Effector CD8-positive, alpha-beta T cell (primary cell): ENCODE measurements at regions not wholly inside any gene's neighbourhood (a gene's known extent, or its start where the extent isn't known, plus 50 kb on each side); places are given as distances from the start of the nearest gene placed in this dataset.

Experiments
- DNase-seq: peaks from one replicate; lab custom pipeline; 2025; lab: John Stamatoyannopoulos, UW

GRCh38 chr6:151701911-151702562 is 105.4 kb upstream of the ESR1 start:
- no peak for DNase-seq

- no peak for DNase-seq
Measured at GRCh38 chr6:151702851-151703658, 104.4 kb upstream of the ESR1 start.

GRCh38 chr6:151704383-151704782 is 103.1 kb upstream of the ESR1 start:
- no peak for DNase-seq

- no peak for DNase-seq
Measured at GRCh38 chr6:151705993-151706733, 101.3 kb upstream of the ESR1 start.

- DNase-seq, result no peak
Measured at GRCh38 chr6:151709329-151709728, 98.2 kb upstream of the ESR1 start.

GRCh38 chr6:151716526-151716932 is 91.0 kb upstream of the ESR1 start:
- no peak for DNase-seq

- no peak for DNase-seq
Measured at GRCh38 chr6:151719070-151719469, 88.4 kb upstream of the ESR1 start.

- no peak for DNase-seq
Measured at GRCh38 chr6:151721146-151721545, 86.3 kb upstream of the ESR1 start.

- no peak for DNase-seq
Measured at GRCh38 chr6:151721671-151722070, 85.8 kb upstream of the ESR1 start.

- DNase-seq, result no peak
Measured at GRCh38 chr6:151722342-151722741, 85.1 kb upstream of the ESR1 start.

- no peak for DNase-seq
Measured at GRCh38 chr6:151723152-151723551, 84.3 kb upstream of the ESR1 start.

- no peak for DNase-seq
Measured at GRCh38 chr6:151729829-151730495, 77.5 kb upstream of the ESR1 start.

GRCh38 chr6:151730496-151730870 is 77.0 kb upstream of the ESR1 start:
- DNase-seq, result no peak

- DNase-seq, result no peak
Measured at GRCh38 chr6:151731313-151731712, 76.2 kb upstream of the ESR1 start.

GRCh38 chr6:151733680-151734320 is 73.7 kb upstream of the ESR1 start:
- no peak for DNase-seq

- no peak for DNase-seq
Measured at GRCh38 chr6:151738267-151738666, 69.2 kb upstream of the ESR1 start.

GRCh38 chr6:151738960-151739359 is 68.5 kb upstream of the ESR1 start:
- DNase-seq, result no peak

GRCh38 chr6:151740820-151741219 is 66.7 kb upstream of the ESR1 start:
- no peak for DNase-seq

- DNase-seq, result no peak
Measured at GRCh38 chr6:151747896-151748295, 59.6 kb upstream of the ESR1 start.

- DNase-seq, result no peak
Measured at GRCh38 chr6:151749341-151749740, 58.1 kb upstream of the ESR1 start.

GRCh38 chr6:151753581-151753980 is 53.9 kb upstream of the ESR1 start:
- DNase-seq, result no peak

GRCh38 chr6:151757506-151757955 is 50.0 kb upstream of the ESR1 start:
- DNase-seq, result no peak
